WTC11 (cell line): ENCODE measurements at regions not wholly inside any gene's neighbourhood (a gene's known extent, or its start where the extent isn't known, plus 50 kb on each side); places are given as distances from the start of the nearest gene placed in this dataset.

Source experiments
- ATAC-seq: fragments of 200-7000 bp; cut with Tn5 transposase; 2 replicates; pipeline ENCODE4 v1.10.0; 2021; ENCODE audit warnings: mild to moderate bottlenecking, moderate library complexity
- CTCF ChIA-PET: fragments of 300-600 bp; sonication (Branson Sonifier 250); formaldehyde crosslinking; loops from one replicate; lab custom pipeline; 2021; ENCODE audit warnings: antibody characterized with exemption; lab: Charles Lee
- POLR2A ChIA-PET: fragments of 350-600 bp; sonication (Branson Sonifier 250); formaldehyde crosslinking; loops from one replicate; lab custom pipeline; 2021; ENCODE audit warnings: antibody characterized with exemption; lab: Charles Lee
- DNase-seq: peaks from one replicate; pipeline ENCODE4 v3.0.0; 2021; ENCODE audit warnings: low spot score
- H3K27ac Mint-ChIP-seq: 2 replicates; pipeline ENCODE4 v1.8.0; 2021; ENCODE audit warnings: mixed read lengths
- H3K27me3 Mint-ChIP-seq: 2 replicates; pipeline ENCODE4 v1.8.0; 2021; ENCODE audit warnings: low read depth, mild to moderate bottlenecking, moderate library complexity, mixed read lengths
- H3K36me3 Mint-ChIP-seq: 2 replicates; pipeline ENCODE4 v1.8.0; 2021; ENCODE audit warnings: mixed read lengths
- H3K4me1 Mint-ChIP-seq: 2 replicates; pipeline ENCODE4 v1.8.0; 2022; ENCODE audit warnings: mixed read lengths
- H3K4me3 Mint-ChIP-seq: 2 replicates; pipeline ENCODE4 v1.8.0; 2021; ENCODE audit warnings: mild to moderate bottlenecking, moderate library complexity, mixed read lengths
- H3K9me3 Mint-ChIP-seq: 2 replicates; pipeline ENCODE4 v1.8.0; 2021; ENCODE audit warnings: mixed read lengths
- ATF3 ChIP-seq: sonication (generic); formaldehyde crosslinking; conservative IDR thresholded peaks from 2 replicates; pipeline ENCODE4 v1.8.1; 2022; ENCODE audit warnings: mild to moderate bottlenecking, missing genetic modification reagents
- ATF6 ChIP-seq: sonication (generic); formaldehyde crosslinking; IDR thresholded peaks from 2 replicates; pipeline ENCODE4 v1.8.1; 2023; ENCODE audit warnings: mild to moderate bottlenecking, missing genetic modification reagents
- CREM ChIP-seq: sonication (generic); formaldehyde crosslinking; IDR thresholded peaks from 2 replicates; pipeline ENCODE4 v1.8.1; 2022; ENCODE audit warnings: mild to moderate bottlenecking, missing genetic modification reagents, moderate library complexity
- ESRRA ChIP-seq: sonication (generic); formaldehyde crosslinking; IDR thresholded peaks from 2 replicates; pipeline ENCODE4 v1.8.1; 2022; ENCODE audit warnings: mild to moderate bottlenecking, missing genetic modification reagents, borderline replicate concordance
- FOXJ3 ChIP-seq: sonication (generic); formaldehyde crosslinking; IDR thresholded peaks from 2 replicates; pipeline ENCODE4 v1.9.0; 2021; ENCODE audit warnings: missing genetic modification reagents, mild to moderate bottlenecking, borderline replicate concordance
- FOXK1 ChIP-seq: sonication (generic); formaldehyde crosslinking; IDR thresholded peaks from 2 replicates; pipeline ENCODE4 v1.8.0; 2022; ENCODE audit warnings: mild to moderate bottlenecking, moderate library complexity, missing genetic modification reagents
- FOXP4 ChIP-seq: sonication (generic); formaldehyde crosslinking; IDR thresholded peaks from 2 replicates; pipeline ENCODE4 v1.8.0; 2022; ENCODE audit warnings: mild to moderate bottlenecking, missing genetic modification reagents
- GRHL2 ChIP-seq: fragments of 250-450 bp; sonication (Bioruptor Pico); IDR thresholded peaks from 2 replicates; pipeline ENCODE4 v1.8.0; 2022; ENCODE audit warnings: mild to moderate bottlenecking, moderate library complexity; ENCODE audit not compliant: insufficient replicate concordance, severe bottlenecking
- IRF1 ChIP-seq: sonication (generic); formaldehyde crosslinking; IDR thresholded peaks from 2 replicates; pipeline ENCODE4 v1.8.0; 2023; ENCODE audit warnings: missing genetic modification reagents
- MLX ChIP-seq: sonication (generic); formaldehyde crosslinking; IDR thresholded peaks from 2 replicates; pipeline ENCODE4 v1.8.1; 2023; ENCODE audit warnings: mild to moderate bottlenecking, missing genetic modification reagents, moderate library complexity
- NFE2L1 ChIP-seq: sonication (generic); formaldehyde crosslinking; IDR thresholded peaks from 2 replicates; pipeline ENCODE4 v1.8.1; 2023; ENCODE audit warnings: missing genetic modification reagents
- NR3C1 ChIP-seq: sonication (generic); formaldehyde crosslinking; conservative IDR thresholded peaks from 2 replicates; pipeline ENCODE4 v1.8.1; 2023; ENCODE audit warnings: low read depth, mild to moderate bottlenecking, missing genetic modification reagents
- PRRX2 ChIP-seq: fragments of 250-450 bp; sonication (Bioruptor Pico); IDR thresholded peaks from 2 replicates; pipeline ENCODE4 v1.8.0; 2021; ENCODE audit warnings: mild to moderate bottlenecking
- SMAD3 ChIP-seq: sonication (generic); formaldehyde crosslinking; IDR thresholded peaks from 2 replicates; pipeline ENCODE4 v1.8.0; 2022; ENCODE audit warnings: missing genetic modification reagents, mild to moderate bottlenecking, borderline replicate concordance
- SP1 ChIP-seq: sonication (generic); formaldehyde crosslinking; conservative IDR thresholded peaks from 2 replicates; pipeline ENCODE4 v1.8.1; 2022; ENCODE audit warnings: missing genetic modification reagents
- TEAD1 ChIP-seq: sonication (generic); formaldehyde crosslinking; IDR thresholded peaks from 2 replicates; pipeline ENCODE4 v1.8.0; 2022; ENCODE audit warnings: mild to moderate bottlenecking, missing genetic modification reagents
- TEAD4 ChIP-seq: sonication (generic); formaldehyde crosslinking; IDR thresholded peaks from 2 replicates; pipeline ENCODE4 v1.8.0; 2022; ENCODE audit warnings: mild to moderate bottlenecking, missing genetic modification reagents
- USF2 ChIP-seq: sonication (generic); formaldehyde crosslinking; IDR thresholded peaks from 2 replicates; pipeline ENCODE4 v1.8.1; 2023; ENCODE audit warnings: mild to moderate bottlenecking, missing genetic modification reagents, moderate library complexity
- ZNF121 ChIP-seq: sonication (generic); formaldehyde crosslinking; IDR thresholded peaks from 2 replicates; pipeline ENCODE4 v1.8.0; 2023; ENCODE audit warnings: missing genetic modification reagents
- ZNF263 ChIP-seq: sonication (generic); formaldehyde crosslinking; IDR thresholded peaks from 2 replicates; pipeline ENCODE4 v1.8.1; 2022; ENCODE audit warnings: low read depth, mild to moderate bottlenecking, moderate library complexity, missing genetic modification reagents
- ZNF317 ChIP-seq: sonication (generic); formaldehyde crosslinking; IDR thresholded peaks from 2 replicates; pipeline ENCODE4 v1.8.1; 2023; ENCODE audit warnings: low read depth, mild to moderate bottlenecking, moderate library complexity, missing genetic modification reagents, borderline replicate concordance
- TF ChIP-seq, protein P1 (sequence below): fragments of 250-450 bp; sonication (Bioruptor Pico); IDR thresholded peaks from 2 replicates; pipeline ENCODE4 v1.9.0; 2021; ENCODE audit warnings: moderate library complexity, mild to moderate bottlenecking, inconsistent platforms, borderline replicate concordance
- TF ChIP-seq, protein P2 (sequence below): sonication (generic); formaldehyde crosslinking; IDR thresholded peaks from 2 replicates; pipeline ENCODE4 v1.8.1; 2022; ENCODE audit warnings: low read depth, mild to moderate bottlenecking, moderate library complexity, missing genetic modification reagents, borderline replicate concordance
- TF ChIP-seq, protein P3 (sequence below): sonication (generic); formaldehyde crosslinking; IDR thresholded peaks from 2 replicates; pipeline ENCODE4 v1.8.0; 2022; ENCODE audit warnings: mild to moderate bottlenecking, missing genetic modification reagents
- TF ChIP-seq, protein P4 (sequence below): sonication (generic); formaldehyde crosslinking; IDR thresholded peaks from 2 replicates; pipeline ENCODE4 v1.8.1; 2022; ENCODE audit warnings: mild to moderate bottlenecking, missing genetic modification reagents, moderate library complexity, borderline replicate concordance

DNA sequence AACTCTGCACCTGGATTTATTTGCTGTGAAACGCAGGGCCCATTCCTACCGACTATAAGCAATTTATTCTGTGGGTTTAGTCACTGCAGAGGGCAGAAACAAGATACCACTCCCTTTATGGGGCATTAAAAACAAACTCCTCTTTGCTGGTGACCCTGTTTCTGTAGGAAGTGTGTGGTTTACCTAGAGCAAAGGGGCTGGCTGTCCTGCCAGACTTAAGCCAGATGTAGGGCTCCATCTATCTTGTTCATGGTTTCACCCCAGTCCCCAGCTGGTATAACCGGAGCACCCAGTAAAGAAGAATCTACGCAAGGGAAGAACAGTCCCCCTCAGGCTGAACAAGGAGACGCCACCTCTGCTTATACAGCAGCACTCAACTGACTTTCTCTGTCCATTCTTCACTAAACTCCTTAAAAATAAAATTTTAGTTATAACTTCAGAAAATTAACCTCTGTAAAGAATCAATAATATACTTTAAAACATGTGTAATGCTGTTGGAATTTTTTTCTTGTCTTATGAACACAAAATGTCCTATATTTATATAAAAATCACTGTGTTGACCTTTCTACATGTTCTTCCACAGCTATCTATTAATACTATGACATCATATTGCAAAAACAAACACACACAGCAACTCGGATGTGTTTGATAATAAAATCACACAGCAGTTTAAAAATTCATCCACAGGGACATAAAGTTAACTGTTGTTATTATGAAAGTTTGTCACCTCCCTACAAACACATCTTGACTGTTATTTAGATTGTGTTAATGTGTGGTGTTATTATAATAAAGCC, 126.1 kb upstream of the RPS6KA2 start (continued):
- no peak for TF ChIP-seq ZNF121
- no peak for TF ChIP-seq MLX (CRISPR knock-in tag)
- TF ChIP-seq SP1 (CRISPR knock-in tag): no peak
- TF ChIP-seq, protein P1, sequence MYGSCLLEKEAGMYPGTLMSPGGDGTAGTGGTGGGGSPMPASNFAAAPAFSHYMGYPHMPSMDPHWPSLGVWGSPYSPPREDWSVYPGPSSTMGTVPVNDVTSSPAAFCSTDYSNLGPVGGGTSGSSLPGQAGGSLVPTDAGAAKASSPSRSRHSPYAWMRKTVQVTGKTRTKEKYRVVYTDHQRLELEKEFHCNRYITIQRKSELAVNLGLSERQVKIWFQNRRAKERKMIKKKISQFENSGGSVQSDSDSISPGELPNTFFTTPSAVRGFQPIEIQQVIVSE (CRISPR knock-in tag): no peak
- TF ChIP-seq ZNF317 (CRISPR knock-in tag): no peak
- no peak for TF ChIP-seq ESRRA
- no peak for TF ChIP-seq ATF6 (CRISPR knock-in tag)
- TF ChIP-seq TEAD4 (CRISPR knock-in tag): no peak
- TF ChIP-seq GRHL2 (CRISPR knock-in tag): no peak

DNA sequence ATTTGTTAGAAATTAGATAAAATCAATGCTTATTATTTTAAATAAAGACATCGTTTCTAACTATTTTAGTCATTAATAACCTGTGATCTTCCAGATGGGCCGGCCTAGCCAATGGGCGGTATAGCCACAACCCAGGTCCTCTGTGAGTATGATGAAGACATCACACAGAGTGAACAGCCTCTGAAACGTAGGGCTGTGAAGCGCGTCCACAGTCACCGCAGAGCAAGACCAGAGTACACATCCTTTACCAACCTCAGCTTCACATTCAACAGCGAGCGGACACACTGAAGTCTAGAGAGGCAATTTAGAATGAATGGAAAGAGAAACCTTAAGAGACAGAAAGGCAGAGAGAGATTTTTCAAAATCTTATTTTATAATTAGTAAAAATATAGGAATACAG, 125.0 kb upstream of the RPS6KA2 start:
- ATAC-seq (no peak), DNase-seq (no peak)
- Mint-ChIP-seq H3K27me3 (no peaks in the 10 kb centered on the region; the same call in 1 of the 2 replicates), H3K36me3 (no peaks in the 10 kb centered on the region), H3K27ac (no peak overlapping the region), H3K4me3 (no peak overlapping the region), H3K4me1 (peaks cover 39% of the 10 kb centered on the region), H3K9me3 (no peaks in the 10 kb centered on the region)
- POLR2A ChIA-PET: no interaction called here
- TF ChIP-seq SMAD3 (CRISPR knock-in tag) (no peak), IRF1 (CRISPR knock-in tag) (no peak), ZNF263 (CRISPR knock-in tag) (no peak), USF2 (CRISPR knock-in tag) (no peak), TEAD1 (CRISPR knock-in tag) (no peak), CREM (CRISPR knock-in tag) (no peak), ESRRA (no peak), FOXJ3 (CRISPR knock-in tag) (no peak), TEAD4 (CRISPR knock-in tag) (no peak), NFE2L1 (no peak), PRRX2 (CRISPR knock-in tag) (no peak), FOXK1 (CRISPR knock-in tag) (no peak), NR3C1 (no peak), ATF3 (CRISPR knock-in tag) (no peak), FOXP4 (CRISPR knock-in tag) (no peak)
- TF ChIP-seq, protein P2, sequence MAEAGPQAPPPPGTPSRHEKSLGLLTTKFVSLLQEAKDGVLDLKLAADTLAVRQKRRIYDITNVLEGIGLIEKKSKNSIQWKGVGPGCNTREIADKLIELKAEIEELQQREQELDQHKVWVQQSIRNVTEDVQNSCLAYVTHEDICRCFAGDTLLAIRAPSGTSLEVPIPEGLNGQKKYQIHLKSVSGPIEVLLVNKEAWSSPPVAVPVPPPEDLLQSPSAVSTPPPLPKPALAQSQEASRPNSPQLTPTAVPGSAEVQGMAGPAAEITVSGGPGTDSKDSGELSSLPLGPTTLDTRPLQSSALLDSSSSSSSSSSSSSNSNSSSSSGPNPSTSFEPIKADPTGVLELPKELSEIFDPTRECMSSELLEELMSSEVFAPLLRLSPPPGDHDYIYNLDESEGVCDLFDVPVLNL (CRISPR knock-in tag): no peak
- TF ChIP-seq, protein P3, sequence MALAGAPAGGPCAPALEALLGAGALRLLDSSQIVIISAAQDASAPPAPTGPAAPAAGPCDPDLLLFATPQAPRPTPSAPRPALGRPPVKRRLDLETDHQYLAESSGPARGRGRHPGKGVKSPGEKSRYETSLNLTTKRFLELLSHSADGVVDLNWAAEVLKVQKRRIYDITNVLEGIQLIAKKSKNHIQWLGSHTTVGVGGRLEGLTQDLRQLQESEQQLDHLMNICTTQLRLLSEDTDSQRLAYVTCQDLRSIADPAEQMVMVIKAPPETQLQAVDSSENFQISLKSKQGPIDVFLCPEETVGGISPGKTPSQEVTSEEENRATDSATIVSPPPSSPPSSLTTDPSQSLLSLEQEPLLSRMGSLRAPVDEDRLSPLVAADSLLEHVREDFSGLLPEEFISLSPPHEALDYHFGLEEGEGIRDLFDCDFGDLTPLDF (CRISPR knock-in tag): no peak
- TF ChIP-seq, protein P4, sequence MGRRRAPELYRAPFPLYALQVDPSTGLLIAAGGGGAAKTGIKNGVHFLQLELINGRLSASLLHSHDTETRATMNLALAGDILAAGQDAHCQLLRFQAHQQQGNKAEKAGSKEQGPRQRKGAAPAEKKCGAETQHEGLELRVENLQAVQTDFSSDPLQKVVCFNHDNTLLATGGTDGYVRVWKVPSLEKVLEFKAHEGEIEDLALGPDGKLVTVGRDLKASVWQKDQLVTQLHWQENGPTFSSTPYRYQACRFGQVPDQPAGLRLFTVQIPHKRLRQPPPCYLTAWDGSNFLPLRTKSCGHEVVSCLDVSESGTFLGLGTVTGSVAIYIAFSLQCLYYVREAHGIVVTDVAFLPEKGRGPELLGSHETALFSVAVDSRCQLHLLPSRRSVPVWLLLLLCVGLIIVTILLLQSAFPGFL (CRISPR knock-in tag): no peak
- CTCF ChIA-PET: interaction anchor here (0.9 to 1.0 kb wide), 2 partner anchors 20 to 23 kb away, joined by 3 read pairs; no protein-coding TSS in a partner anchor
